Prostate gland (tissue), 2 donors: ENCODE measurements at regions not wholly inside any gene's neighbourhood (a gene's known extent, or its start where the extent isn't known, plus 50 kb on each side); places are given as distances from the start of the nearest gene placed in this dataset.

Experiments used
- POLR2AphosphoS5 ChIP-seq: sonication (generic); formaldehyde crosslinking; IDR thresholded peaks from one replicate; pipeline ENCODE4 v1.6.1; 2017; ENCODE audit warnings: antibody characterized with exemption
- TF ChIP-seq, protein P1 (sequence below), 4 experiments: fragments of 200-600 bp in 2 of 4; fragments of 450-650 bp in 2 of 4; sonication (generic) in 2 of 4; IDR thresholded peaks; 1 replicate in 3 of 4; 2 replicates in 1 of 4; pipeline ENCODE4 v1.5.1; 2016 to 2019; ENCODE audit warnings: antibody characterized with exemption in 4 of 4, mild to moderate bottlenecking in 2 of 4, moderate library complexity in 2 of 4

DNA sequence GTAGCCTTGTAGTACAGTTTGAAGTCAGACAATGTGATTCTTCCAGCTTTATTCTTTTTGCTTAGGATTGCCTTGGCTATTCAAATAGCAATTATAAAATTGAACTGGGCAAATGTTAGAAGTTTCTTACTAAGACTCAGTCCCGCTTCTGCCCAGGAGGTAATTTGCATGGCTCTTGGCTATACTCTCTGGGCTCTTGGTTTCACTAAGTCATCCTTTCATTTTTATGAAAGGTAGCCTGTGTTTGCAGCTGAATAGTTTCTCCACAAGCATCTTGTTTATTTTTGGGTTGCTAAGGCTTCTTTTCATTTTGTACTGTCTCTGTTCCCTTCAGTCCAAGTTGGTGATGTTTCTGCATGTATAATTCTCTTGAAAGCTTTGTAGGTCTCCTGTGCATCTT, 340.6 kb downstream of the SH2D4B start:
- TF ChIP-seq, protein P1, sequence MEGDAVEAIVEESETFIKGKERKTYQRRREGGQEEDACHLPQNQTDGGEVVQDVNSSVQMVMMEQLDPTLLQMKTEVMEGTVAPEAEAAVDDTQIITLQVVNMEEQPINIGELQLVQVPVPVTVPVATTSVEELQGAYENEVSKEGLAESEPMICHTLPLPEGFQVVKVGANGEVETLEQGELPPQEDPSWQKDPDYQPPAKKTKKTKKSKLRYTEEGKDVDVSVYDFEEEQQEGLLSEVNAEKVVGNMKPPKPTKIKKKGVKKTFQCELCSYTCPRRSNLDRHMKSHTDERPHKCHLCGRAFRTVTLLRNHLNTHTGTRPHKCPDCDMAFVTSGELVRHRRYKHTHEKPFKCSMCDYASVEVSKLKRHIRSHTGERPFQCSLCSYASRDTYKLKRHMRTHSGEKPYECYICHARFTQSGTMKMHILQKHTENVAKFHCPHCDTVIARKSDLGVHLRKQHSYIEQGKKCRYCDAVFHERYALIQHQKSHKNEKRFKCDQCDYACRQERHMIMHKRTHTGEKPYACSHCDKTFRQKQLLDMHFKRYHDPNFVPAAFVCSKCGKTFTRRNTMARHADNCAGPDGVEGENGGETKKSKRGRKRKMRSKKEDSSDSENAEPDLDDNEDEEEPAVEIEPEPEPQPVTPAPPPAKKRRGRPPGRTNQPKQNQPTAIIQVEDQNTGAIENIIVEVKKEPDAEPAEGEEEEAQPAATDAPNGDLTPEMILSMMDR (IDR thresholded peaks at IDR 0.05) = no peak
- TF ChIP-seq POLR2AphosphoS5 = no peak
